Right cardiac atrium (tissue), 5 donors: ENCODE measurements at regions not wholly inside any gene's neighbourhood (a gene's known extent, or its start where the extent isn't known, plus 50 kb on each side); places are given as distances from the start of the nearest gene placed in this dataset.

Experiments
- ATAC-seq, 2 donors: fragments of 200-7000 bp; cut with Tn5 transposase; one replicate each; pipeline versions ENCODE4 v1.8.0 to v1.9.1; 2020; ENCODE audit warnings: moderate library complexity in 2 of 2, mild to moderate bottlenecking in 1 of 2
- DNase-seq, 3 donors: peaks; one replicate each; pipeline ENCODE4 v3.0.0-alpha.2; 2020
- H3K27ac ChIP-seq: one replicate; pipeline ENCODE4 v1.5.1; 2013; ENCODE audit warnings: mild to moderate bottlenecking, low read length, control low read depth, moderate library complexity
- H3K27me3 ChIP-seq: one replicate; pipeline ENCODE4 v1.6.1; 2013; ENCODE audit not compliant: control insufficient read depth, insufficient read depth
- H3K4me1 ChIP-seq: one replicate; pipeline ENCODE4 v1.6.1; 2013; ENCODE audit warnings: low read length; ENCODE audit not compliant: control insufficient read depth, insufficient read depth
- H3K4me3 ChIP-seq: one replicate; pipeline ENCODE4 v1.5.1; 2013; ENCODE audit warnings: low read length, control low read depth
- H3K9me3 ChIP-seq: one replicate; pipeline ENCODE4 v1.6.1; 2013; ENCODE audit warnings: low read length; ENCODE audit not compliant: control insufficient read depth
- WGBS: extraction: QIAGEN DNeasy Blood & Tissue Kit; methylation state at CpG from one replicate; pipeline ENCODE4 v1.1.7; 2013; 5-methylcytosine and 5-hydroxymethylcytosine counted together
- intact Hi-C, 4 donors: fragments of 100-400 bp; cut with DNase I; formaldehyde crosslinking; loops; one replicate each; pipeline versions ENCODE4 v1.11.0 to v1.14.0; 2022 to 2023
- donor health status: healthy with polysubstance abuse.
- donor health status: DM: no; HTN: yes; CAD: no.
- donor health status: DM: no; HTN: no; CAD: no.
- donor health status: DM: no; HTN: yes; CAD: no; lungs with severe emphysema.
- donor health status: DM: yes; HTN: yes; CAD: no.

DNA sequence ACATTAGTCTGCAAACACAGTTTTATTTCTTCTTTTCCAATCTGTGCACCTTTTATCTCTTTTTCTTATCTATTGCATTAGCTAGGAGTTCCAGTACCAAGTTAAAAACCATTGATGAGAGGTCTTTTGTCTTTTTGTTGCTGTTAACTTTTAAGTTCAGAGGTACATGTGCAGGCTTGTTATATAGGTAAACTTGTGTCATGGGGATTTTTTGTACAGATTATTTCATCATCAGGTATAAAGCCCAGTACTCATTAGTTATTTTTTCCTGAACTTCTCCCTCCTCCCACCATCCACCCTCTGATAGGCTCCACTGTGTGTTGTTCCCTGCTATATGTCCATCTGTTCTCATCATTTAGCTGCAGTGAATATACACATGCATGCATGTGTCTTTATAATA is 349.9 kb downstream of the PDHA2 start:
- intact Hi-C loops, result no loop called here
- Histone ChIP-seq H3K9me3 (no peaks in the 10 kb centered on the region), H3K4me1 (no peaks in the 10 kb centered on the region), H3K27ac (no peak overlapping the region), H3K4me3 (no peak overlapping the region), H3K27me3 (no peaks in the 10 kb centered on the region)
- ATAC-seq (no peak), DNase-seq (no peak)

DNA sequence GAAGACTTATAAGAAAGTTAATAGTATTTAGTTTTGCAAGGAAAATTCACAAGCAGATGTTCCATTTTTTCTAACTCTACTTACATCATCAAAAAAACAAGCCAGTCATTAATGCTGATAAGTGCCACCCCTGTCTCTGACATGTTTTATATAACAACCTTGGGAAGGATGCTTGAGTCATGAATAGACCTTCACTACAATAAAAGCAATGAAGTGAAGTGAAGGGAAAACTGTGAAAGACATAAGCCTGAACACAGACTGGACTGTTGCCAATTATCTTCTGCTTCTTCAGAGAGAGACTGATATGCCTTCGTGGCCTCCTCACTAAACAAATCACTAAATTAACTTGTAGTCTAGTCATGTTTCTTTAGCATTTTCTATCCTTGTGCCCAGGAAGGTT is 353.2 kb downstream of the PDHA2 start:
- Histone ChIP-seq H3K27me3 (no peaks in the 10 kb centered on the region), H3K4me3 (no peak overlapping the region), H3K9me3 (no peaks in the 10 kb centered on the region), H3K27ac (no peak overlapping the region), H3K4me1 (no peaks in the 10 kb centered on the region)
- intact Hi-C loops, result no loop called here
- DNase-seq (no peak), ATAC-seq (no peak)
- WGBS, result 36% methylated on average over 1 of the region's 1 CpG

DNA sequence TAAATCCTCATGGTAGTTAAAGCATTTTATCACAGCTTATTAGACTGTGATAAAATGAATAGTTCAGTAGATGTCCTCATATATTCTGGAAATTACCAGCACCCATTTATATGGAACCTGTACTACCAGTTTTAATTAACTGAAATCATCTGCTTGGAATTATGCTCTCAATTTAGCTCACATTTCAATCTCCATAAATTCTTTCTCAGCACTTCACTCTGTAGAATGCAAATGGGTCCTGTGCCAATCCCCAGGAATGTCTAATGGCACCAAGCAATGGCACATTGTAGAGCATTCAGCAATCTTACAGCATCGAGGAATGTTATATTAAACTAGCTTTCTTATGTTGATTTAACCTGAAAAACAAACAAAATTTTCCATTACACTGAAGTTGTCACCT is 355.1 kb downstream of the PDHA2 start:
- Histone ChIP-seq H3K27me3 (no peaks in the 10 kb centered on the region), H3K9me3 (no peaks in the 10 kb centered on the region), H3K4me1 (no peaks in the 10 kb centered on the region), H3K27ac (no peak overlapping the region), H3K4me3 (no peak overlapping the region)
- DNase-seq (no peak), ATAC-seq (no peak)
- intact Hi-C loops, result no loop called here
- 58% methylated on average over 1 of the region's 1 CpG for WGBS

DNA sequence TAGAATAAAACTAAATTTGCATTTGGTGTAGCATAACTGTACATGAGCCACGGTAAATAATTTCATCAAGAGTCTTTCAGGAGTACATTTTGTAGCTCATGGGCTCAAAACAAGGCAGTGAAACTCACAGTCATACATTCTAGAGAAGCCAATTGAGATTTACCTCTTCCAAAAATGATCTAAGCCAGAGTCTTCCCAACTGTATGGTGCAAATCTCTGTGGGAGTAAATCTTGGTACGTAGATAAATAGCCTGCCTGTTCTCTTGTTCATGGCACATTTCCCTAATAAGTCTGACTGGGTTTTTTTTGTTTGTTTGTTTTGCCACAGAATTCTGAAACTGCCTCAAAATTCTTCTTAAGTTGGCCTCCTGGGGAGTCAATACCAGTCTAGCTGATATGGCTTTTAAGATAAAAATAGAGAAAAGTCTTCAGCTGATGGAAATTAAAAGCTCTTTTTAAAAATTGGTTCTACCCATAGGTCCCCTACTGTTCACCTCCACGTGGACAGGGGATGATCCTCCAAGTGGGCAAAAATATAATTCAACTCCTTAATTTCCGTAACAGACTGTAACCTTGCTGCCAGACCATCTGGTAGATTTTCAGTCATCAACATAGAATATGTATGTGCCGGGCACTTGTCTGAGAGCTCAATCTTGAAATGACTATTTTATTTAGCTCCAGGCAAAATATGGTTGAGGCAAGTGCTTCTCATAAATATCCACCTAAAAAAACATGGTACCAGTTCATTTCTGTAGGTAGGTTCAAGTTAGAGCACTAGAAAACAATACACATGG is 365.4 kb downstream of the PDHA2 start:
- H3K4me3 ChIP-seq, result no peak overlapping the region
- H3K27me3 ChIP-seq, result no peaks in the 10 kb centered on the region
- peak; percentile 78 to 96 for ATAC-seq
- no peaks in the 10 kb centered on the region for H3K9me3 ChIP-seq
- H3K27ac ChIP-seq, result no peak overlapping the region
- no peaks in the 10 kb centered on the region for H3K4me1 ChIP-seq
- DNase-seq, result no peak
- whole genome bisulfite sequencing, result 42% methylated on average over 5 of the region's 5 CpGs
- intact Hi-C loops, result no loop called here

DNA sequence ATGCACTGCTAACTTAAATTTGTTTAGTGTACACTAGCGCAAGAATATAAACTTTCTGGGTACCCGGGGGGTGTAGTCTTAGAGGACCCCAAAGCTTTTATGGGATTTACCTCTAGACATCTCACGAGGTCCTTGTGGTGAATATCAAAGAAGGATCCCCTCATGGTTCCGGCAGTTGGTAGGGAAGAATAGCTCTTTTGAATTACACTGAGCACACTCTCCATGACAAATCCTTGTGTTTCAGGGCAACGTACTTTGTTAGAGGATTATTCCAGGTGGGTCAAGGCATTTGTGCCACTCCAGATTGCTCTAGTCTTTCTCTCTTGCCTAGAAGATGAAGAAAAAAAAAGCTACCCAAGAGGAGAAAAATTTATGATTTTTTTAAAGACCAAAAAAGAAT is 387.6 kb downstream of the PDHA2 start:
- WGBS, result 88% methylated on average over 5 of the region's 5 CpGs
- no peak for ATAC-seq
- H3K9me3 ChIP-seq, result no peaks in the 10 kb centered on the region

DNA sequence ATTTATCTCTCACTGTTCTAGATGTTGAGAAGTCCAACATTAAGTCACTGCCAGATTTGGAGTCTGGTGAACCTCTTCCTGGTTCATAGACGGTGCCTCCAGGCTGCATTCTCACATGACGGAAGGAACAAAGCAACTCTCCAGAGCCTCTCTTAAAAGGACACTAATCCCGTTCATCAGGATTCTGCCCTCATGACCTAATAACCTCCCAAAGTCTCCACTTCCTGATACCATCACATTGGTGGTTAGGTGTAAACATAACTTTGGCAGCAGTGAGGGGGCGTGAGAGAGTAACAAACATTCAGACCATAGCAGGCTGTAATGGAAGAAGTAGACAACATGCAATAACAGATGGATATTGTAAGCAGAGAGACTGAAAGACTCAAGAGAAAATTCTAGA is 388.6 kb downstream of the PDHA2 start:
- WGBS, result 71% methylated on average over 4 of the region's 4 CpGs

More for the DNA sequence above, 387.6 kb downstream of the PDHA2 start:
- Histone ChIP-seq H3K27ac (no peak overlapping the region), H3K4me1 (no peaks in the 10 kb centered on the region), H3K4me3 (no peak overlapping the region), H3K27me3 (no peaks in the 10 kb centered on the region)
- intact Hi-C loops, result no loop called here
- no peak for DNase-seq

DNA sequence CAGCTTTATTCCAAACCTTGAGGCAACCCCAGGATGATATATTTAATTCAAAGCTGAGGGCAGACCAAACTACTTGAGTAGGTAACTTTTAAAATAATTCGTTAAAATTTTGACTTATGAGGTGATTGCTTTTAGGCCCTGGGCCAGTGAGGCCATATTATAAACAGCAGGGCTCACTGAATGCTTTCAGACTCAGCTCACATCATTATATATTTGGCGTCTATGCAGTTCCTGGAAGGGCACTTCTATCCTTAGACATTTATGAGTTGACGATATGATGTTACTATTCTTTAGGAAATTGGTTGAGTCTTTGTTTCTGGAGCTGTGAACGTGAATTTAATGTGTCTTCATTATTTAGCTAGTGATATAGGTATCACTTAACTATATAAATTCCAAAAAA is 400.1 kb downstream of the PDHA2 start:
- Histone ChIP-seq H3K9me3 (no peaks in the 10 kb centered on the region), H3K4me3 (no peak overlapping the region), H3K27ac (no peak overlapping the region), H3K27me3 (no peaks in the 10 kb centered on the region), H3K4me1 (no peaks in the 10 kb centered on the region)
- intact Hi-C loops, result no loop called here
- DNase-seq (no peak), ATAC-seq (no peak)
- WGBS, result 73% methylated on average over 4 of the region's 4 CpGs

More for the DNA sequence above, 388.6 kb downstream of the PDHA2 start:
- ATAC-seq (no peak), DNase-seq (no peak)
- Histone ChIP-seq H3K9me3 (no peaks in the 10 kb centered on the region), H3K4me1 (no peaks in the 10 kb centered on the region), H3K4me3 (no peak overlapping the region), H3K27me3 (no peaks in the 10 kb centered on the region), H3K27ac (no peak overlapping the region)
- intact Hi-C loops, result no loop called here

DNA sequence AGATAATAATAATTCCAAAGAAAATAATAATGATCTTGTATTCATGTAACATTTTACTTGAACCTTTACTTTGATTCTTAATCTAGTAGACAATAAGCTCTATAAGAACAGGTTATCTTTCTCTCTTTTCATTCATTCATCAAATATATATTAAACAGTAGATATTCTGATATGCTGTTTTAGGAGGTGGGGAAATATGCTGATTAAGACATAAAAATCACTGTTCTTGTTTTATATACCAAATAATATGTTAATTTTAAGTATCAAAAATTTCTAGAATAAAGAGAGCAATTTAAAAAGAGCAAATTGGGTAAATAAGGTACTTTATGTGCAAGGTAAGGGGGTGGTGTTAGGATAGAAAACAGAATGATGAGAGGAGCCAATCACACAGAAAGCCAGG is 401.9 kb downstream of the PDHA2 start:
- intact Hi-C loops, result no loop called here
- no peaks in the 10 kb centered on the region for H3K9me3 ChIP-seq
- no peak overlapping the region for H3K4me3 ChIP-seq
- DNase-seq (no peak), ATAC-seq (no peak)
- H3K27ac ChIP-seq, result no peak overlapping the region
- H3K4me1 ChIP-seq, result no peaks in the 10 kb centered on the region
- H3K27me3 ChIP-seq, result no peaks in the 10 kb centered on the region

DNA sequence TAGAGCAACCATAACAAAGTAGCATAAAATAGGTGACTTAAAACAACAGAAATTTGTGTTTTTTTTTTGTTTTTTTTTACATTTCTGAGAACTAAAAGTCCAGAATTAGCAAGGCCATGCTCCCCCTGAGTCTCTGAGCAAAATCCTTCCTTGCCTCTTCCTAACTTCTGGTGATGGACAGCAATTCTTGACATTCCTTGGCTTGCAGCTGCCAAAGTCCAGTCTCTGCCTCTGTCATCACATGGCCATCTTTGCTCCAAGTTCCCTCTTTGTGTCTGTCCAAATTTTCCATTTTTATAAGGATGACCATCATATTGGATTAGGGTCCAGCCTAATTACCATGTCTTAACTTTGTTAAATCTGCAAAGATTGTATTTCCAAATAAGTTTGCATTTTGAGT is 407.2 kb downstream of the PDHA2 start:
- Histone ChIP-seq H3K9me3 (no peaks in the 10 kb centered on the region), H3K27me3 (no peaks in the 10 kb centered on the region), H3K27ac (no peak overlapping the region), H3K4me3 (no peak overlapping the region), H3K4me1 (no peaks in the 10 kb centered on the region)
- intact Hi-C loops, result no loop called here
- DNase-seq (no peak), ATAC-seq (no peak)

DNA sequence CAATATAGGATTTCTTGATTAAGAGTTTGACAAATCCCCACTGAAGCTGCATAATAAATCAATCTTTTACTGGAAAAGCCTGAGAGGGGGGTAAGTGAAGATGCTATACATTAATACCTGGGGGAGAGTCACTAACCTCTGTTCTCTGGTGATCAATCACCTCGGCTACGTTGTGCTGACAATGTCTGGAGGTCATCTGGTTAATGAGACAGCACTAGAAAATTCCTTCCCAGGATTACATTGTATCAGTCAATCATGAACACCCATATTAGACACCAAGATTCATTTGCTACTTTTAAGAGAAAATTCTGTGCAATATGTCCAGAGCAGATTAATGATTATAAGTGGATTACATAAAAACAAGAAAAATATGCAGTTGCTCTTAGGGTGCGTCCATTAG is 408.3 kb downstream of the PDHA2 start:
- no peak for DNase-seq
- Histone ChIP-seq H3K4me1 (no peaks in the 10 kb centered on the region), H3K4me3 (no peak overlapping the region), H3K27ac (no peak overlapping the region), H3K27me3 (no peaks in the 10 kb centered on the region), H3K9me3 (no peaks in the 10 kb centered on the region)
- WGBS, result 65% methylated on average over 3 of the region's 3 CpGs
- intact Hi-C loops, result no loop called here
- no peak for ATAC-seq

DNA sequence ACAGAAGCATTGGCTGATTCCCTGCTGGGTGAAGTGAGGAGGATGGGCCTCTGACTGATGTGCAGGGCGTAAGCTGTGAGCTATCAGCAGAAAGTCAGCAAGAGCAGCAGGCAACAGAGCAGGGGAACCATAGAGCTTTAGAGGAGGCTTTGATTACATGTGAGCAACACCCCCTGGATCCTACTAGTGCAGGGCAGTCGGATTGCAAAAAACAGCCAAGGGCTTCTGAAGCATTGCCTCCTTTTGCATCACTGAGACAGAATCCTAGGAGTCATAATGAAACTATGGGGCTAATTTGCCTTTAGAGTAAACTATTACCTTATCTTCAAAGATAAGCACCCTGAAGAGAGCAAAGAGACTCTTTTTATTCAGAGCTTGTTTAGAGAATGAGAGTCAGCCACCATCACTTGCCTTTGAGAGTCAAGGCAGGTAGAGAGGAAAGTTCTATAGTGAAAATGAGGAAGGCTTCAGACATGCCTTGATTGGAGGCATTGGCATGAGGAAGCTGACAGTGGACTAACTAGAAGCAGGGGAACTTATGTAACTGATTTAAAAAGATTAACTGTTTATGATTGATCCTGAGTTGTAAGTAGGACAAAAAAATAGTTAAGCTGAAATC is 420.3 kb downstream of the PDHA2 start:
- ATAC-seq (no peak), DNase-seq (no peak)
- WGBS, result 52% methylated on average over 2 of the region's 2 CpGs

DNA sequence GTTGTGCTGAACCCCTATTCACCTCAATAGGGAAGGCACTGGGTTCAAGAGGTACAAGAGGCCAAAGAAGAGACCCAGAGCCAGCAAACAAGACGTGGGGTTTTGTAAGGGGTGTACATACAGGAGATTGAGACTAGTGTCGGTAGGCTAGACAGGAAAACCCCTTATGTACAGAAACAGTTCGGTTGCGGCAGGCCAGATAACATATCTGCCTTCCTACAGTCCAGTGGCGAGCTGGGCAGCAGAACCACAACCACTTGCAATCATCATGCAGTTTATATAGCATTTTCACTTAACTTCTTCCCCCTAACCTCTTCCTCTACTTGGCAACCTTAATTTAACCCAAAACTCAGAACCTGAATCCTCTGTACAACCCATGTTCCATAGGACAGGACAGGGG is 422.2 kb downstream of the PDHA2 start:
- ATAC-seq (no peak), DNase-seq (no peak)
- Histone ChIP-seq H3K4me3 (no peak overlapping the region), H3K27ac (no peak overlapping the region), H3K9me3 (no peaks in the 10 kb centered on the region), H3K27me3 (no peaks in the 10 kb centered on the region), H3K4me1 (no peaks in the 10 kb centered on the region)
- WGBS, result 69% methylated on average over 5 of the region's 5 CpGs
- intact Hi-C loops, result no loop called here

More for the DNA sequence above, 420.3 kb downstream of the PDHA2 start:
- intact Hi-C loops, result no loop called here
- no peaks in the 10 kb centered on the region for H3K27me3 ChIP-seq
- H3K9me3 ChIP-seq, result no peaks in the 10 kb centered on the region
- H3K4me3 ChIP-seq, result no peak overlapping the region
- no peaks in the 10 kb centered on the region for H3K4me1 ChIP-seq
- H3K27ac ChIP-seq, result no peak overlapping the region
